ENCODE measurements at regions not wholly inside any gene's neighbourhood (a gene's known extent, or its start where the extent isn't known, plus 50 kb on each side); places are given as distances from the start of the nearest gene placed in this dataset.

- no peak for DNase-seq
These were observed 153.4 kb upstream of the PPP1R26 start for GRCh38 chr9:135326141-135326540.

GRCh38 chr9:135326633-135327152 lies 152.9 kb upstream of the PPP1R26 start:
- no peak for DNase-seq

- DNase-seq = no peak
These were observed 150.8 kb upstream of the PPP1R26 start for GRCh38 chr9:135328485-135329417.

DNA sequence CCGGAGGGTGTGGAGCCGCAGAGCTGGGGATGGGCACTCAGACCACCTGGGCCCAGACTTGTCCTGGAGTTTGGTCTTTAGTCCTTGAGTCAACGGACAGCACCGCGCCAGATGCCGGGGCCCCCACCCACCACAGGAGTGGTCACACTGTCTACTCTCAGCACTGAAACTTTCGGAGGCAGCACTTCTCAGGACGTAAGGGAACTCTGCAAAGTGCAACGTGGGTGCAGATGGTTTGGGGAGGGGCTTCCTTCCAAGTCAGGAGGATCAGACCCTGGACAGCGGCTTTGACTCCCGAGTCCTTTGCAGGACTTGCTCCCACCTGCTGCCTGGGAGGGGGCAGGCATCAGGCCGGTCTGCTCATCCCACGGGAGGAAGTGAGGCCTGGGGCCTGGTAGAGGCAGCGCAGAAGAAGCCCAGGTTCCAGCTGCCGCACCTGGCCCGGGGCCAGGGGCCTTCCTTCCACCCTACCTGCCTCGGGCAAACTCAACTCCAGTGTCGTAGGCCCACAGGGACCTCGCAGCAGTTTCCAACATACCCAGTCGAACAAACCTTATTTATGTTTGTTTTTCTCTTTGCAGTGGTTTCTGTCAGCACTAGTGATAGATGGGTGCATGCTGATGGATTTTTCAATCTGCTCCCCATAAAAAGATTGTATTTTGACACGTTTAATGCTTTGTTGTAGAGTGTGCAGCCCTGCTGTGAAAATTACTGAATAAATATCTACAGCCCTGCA lies 149.8 kb upstream of the PPP1R26 start:
- DNase-seq = no peak

DNA sequence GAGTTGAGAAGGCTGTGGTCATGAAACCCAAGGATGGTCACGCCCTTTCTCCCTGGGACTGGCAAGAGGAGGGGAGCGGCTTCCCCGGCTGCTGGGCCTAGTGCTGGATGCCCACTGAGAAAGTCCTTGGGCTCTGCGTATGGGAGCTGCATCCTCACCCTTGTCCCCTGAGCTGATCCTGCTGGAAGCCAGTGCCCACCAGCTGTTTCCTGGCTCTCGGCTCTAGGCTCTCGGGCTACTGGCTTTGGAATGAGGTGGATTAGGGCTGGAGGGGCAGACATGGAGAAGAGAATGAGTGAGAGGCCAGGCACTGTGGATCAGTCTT lies 149.3 kb upstream of the PPP1R26 start:
- no peak for DNase-seq

DNA sequence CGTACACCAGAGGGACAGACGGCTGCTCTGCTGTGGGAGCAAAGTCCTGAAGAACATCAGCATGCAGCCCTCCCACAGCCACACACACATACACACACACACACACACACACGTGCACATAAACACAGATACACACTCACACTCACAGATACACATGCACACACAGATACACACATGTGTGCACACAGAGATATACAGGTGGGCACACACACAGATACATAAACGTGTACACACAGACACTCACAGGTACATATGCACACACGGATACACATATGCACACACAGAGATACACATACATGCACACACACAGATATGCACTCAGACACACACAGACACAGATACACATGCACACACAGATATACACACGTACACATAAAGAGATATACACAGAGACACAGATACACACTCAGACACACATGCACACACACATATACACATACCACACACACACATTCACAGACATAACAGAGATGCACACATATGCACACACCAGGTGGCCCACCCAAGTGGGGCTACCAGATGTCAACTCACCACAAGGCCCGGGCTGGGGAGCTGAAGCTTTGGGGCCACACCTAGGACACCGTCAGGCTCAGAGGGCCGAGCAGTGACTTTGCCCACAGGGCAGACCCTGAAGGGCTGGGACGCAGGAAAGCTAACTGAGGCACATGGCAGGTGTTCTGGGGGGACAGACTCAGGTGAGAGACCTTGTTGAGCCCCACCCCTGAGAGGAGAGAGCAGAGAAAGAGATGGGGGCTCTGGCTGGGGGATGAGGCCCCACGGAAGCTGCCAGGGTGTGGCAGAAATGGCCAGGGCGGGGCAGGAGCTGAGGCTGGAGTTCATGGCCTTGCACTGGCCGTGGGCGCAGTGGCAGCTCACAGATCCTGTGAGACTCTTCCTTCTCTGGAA lies 148.6 kb upstream of the PPP1R26 start:
- no peak for DNase-seq

- DNase-seq = no peak
These were observed 147.1 kb upstream of the PPP1R26 start for GRCh38 chr9:135332516-135332915.

GRCh38 chr9:135332979-135333748 lies 146.4 kb upstream of the PPP1R26 start:
- peak in 1 of 2 donors; percentile 3 for DNase-seq

- no peak for DNase-seq
These were observed 144.6 kb upstream of the PPP1R26 start for GRCh38 chr9:135334953-135335460.

- no peak for DNase-seq
These were observed 143.8 kb upstream of the PPP1R26 start for GRCh38 chr9:135335691-135336181.

- DNase-seq = no peak
These were observed 142.7 kb upstream of the PPP1R26 start for GRCh38 chr9:135336722-135337527.

DNA sequence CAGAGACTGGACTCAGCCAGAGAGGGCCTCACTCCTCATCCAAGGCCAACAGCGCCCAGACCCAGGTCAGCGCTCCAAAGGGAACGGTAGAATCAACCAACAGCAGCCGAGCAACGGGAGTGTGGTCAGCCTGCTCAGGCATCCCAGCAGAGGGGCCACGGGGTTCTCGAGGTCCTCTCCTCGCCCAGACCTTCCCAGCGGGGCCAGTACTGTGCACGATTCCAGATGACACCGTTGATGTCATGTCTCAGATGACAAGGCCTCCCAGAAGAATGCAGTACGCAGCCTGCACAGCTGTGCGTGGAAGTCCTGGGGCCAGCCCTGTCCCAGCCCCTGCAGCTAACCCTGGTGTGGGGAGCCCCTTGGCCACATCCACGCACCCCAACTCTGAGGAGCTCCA lies 141.0 kb upstream of the PPP1R26 start:
- DNase-seq = no peak

DNA sequence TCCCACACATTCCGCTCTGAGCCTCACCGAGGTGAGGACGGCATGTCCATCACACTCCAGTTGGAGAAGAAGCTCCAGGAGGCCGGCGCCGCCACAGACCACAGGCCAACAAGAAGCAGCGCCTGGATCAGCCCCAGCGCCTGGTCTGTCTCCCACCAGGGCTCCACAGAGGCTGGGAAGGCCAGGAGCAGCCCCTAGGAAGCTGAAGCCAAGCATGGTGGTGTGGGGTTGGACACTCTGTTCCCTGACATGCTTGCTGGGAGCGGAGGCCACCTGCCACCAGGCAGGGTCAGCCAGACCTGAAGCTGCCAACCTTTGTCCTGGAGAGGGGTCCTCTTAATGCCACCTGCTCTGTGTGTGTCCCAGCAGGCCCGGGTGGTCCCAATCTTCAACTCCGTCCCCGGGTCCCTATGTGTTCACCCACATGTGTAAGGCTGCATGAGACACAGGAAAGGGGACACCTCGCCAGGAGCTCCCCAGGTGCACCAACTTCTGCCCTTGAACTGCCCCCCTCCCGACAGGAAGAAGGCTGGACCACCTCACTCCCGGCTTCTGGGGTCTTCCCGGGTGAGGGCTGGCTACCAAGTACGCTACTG lies 140.1 kb upstream of the PPP1R26 start:
- DNase-seq = no peak

DNA sequence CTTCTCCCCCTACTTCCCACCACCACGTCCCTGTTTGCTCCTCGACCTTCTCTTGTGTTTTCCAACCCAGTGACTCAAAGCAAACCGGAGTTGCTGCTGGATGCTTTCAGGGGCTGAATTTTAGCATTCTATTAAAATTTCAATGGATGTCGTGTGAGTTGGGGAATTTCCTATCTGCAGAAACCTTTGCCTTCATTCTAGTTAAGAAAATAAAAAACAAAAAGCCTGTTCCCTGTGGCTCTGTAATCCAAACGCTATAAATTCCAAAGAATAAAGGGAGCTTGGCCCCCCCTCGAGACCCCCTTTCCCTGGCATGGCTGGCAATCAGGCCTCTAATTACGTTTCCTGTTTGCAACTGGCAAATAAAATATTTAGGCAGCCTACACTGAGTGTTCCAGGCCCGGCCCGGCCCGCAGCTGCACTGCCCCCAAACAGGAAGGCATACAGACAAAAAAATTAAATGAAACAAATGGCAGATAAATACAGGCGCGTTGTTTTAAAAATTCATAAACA lies 139.4 kb upstream of the PPP1R26 start:
- DNase-seq = no peak

DNA sequence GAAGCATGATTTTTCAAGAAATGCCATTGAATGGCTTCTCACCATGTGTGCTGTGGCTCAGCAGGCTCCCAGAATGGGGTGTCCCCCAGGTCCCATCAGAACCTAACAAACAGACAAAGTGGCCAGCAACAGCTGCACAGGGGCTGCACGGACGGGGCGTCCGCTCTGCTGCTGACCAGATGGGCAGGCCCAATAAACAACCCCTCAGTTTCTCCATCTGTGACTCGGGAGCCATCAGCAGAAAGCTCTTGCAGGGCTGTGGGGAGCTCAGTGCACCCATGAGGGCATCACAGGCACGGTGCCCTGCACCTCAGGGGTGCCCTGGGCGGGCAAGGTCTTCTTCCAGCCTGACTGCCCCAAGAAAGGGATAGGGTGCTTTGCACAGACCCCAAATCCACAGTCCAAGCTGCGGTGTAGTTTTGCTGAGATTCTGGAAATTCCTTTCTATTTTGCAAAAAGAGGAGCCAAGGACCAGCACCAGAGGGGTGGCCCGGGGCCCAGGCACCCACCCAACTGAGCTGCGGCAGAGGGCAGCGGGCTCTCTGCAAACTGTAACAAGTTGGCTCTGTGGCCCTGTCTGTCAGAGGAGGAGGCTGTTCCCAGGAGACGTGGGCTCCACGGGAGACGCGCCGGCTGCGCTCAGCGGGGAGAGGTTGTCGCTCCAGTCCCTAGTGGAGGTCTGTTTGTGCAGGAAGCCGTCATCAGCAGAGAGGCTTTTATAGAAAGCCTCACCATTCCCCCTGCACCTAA lies 138.7 kb upstream of the PPP1R26 start:
- DNase-seq = no peak

- no peak for DNase-seq
These were observed 137.9 kb upstream of the PPP1R26 start for GRCh38 chr9:135341612-135342169.

DNA sequence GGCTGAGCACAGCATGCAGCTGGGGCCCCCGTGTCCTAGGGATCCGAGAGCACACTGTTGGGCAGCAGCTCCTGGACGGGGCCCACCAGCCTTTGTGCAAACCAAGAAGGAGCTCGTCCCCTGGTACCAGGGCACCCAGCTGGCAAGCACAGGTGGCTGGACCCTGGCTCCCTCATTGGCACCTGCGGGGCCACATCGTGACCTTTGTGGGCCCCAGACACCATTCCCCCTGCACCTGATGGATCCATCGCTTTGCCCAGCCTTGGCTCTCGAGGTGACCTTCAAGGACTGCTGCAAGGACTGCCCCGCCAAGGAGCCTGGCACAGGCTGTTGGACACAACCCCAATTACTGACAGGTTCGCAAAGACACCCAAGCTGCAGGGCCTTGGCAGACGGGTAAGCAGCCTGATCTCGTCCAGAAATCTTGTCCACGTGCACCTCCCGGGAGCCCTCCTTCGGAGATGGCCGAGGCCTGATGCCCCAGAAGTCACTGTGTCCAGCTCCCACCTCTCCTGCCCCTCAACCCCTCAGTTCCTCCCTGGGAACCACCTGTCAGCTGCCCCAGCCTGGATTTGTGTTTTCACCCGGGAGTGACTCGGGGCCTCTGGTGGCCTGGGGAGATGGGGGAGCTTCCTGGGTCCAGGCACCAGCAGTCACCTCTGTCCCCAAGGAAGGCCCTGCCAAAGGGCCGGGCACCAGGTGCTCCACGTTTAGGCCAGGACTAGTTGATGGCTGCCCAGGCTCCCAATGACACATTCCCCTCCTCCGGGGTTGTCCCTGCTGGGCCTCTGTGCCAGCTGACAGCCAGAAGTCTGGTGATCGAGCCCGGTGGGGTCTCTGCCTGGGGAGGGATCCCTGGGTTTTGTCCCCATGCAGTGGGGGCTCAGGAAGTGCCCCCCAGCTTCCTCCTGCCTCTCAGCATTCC lies 137.1 kb upstream of the PPP1R26 start:
- DNase-seq = no peak

DNA sequence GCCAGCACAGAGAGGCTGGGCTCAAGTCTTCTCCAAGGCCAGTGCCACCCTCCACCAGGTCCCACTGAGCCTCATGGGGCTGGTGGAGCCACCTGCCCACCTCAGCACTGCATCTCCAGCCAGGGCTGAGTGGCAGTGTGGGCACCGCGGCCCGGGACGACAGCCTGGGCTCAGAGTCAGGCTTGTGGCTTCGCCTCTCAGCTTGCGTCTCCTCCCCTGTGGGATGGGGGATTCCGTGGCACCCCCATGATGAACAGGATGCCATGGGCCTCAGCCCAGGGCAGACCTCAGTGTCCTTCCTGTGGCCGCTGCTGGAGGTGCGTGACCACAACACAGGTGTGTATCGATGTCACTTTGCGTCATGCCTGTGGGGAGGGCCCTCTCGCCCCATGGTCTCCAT lies 136.4 kb upstream of the PPP1R26 start:
- no peak for DNase-seq
